HCT116 (cell line): ENCODE measurements at regions not wholly inside any gene's neighbourhood (a gene's known extent, or its start where the extent isn't known, plus 50 kb on each side); places are given as distances from the start of the nearest gene placed in this dataset.
A peak's percentile ranks its signal among the peaks of the same experiment; 100 is the strongest.

Source experiments
- ATAC-seq: fragments of 200-7000 bp; cut with Tn5 transposase; 2 replicates; pipeline ENCODE4 v1.9.1; 2020; ENCODE audit warnings: mild to moderate bottlenecking, moderate library complexity
- BruUV-seq: library from RNA; stranded (reverse); fragments of 400-500 nt; replicated peaks from 2 replicates; lab custom pipeline; 2021; lab: Mats Ljungman, UMichigan
- CTCF ChIA-PET: fragments of 300-600 bp; sonication (Branson Sonifier 250); formaldehyde crosslinking; loops from one replicate; lab custom pipeline; 2021; ENCODE audit warnings: antibody characterized with exemption; lab: Charles Lee
- POLR2A ChIA-PET: fragments of 300-600, 350-600 bp; sonication (Branson Sonifier 250); formaldehyde crosslinking; loops from one replicate; lab custom pipeline; 2021; ENCODE audit warnings: antibody characterized with exemption; lab: Charles Lee
- RAD21 ChIA-PET, 2 experiments: fragments of 300-600 bp; sonication (Branson Sonifier 250); formaldehyde crosslinking; loops; one replicate each; lab custom pipeline; 2023; ENCODE audit warnings: low total read pairs in 2 of 2; ENCODE audit not compliant: uncharacterized antibody in 2 of 2, unreplicated experiment in 2 of 2, low non-redundant PET in 1 of 2; lab: Charles Lee
- DNase-seq: peaks from one replicate; pipeline ENCODE4 v3.0.0-alpha.2; 2010; ENCODE audit warnings: low read depth, low spot score
- H2AFZ ChIP-seq: fragments of 200-600 bp; shearing (Covaris generic), sonication (generic); 2 replicates; pipeline ENCODE4 v1.6.1; 2017; ENCODE audit warnings: low read depth, mixed run types, mixed read lengths, antibody characterized with exemption, low read length; ENCODE audit not compliant: poor library complexity, severe bottlenecking
- H3K27ac ChIP-seq: 2 replicates; pipeline ENCODE4 v1.5.1; 2012; ENCODE audit warnings: low read depth, low read length
- H3K27me3 ChIP-seq: fragments of 200-600 bp; sonication (generic); 2 replicates; pipeline ENCODE4 v1.6.1; 2016; ENCODE audit warnings: mixed run types, low read length, mixed read lengths; ENCODE audit not compliant: insufficient read depth
- H3K36me3 ChIP-seq, 2 experiments: fragments of 200-500 bp in 1 of 2; fragments of 200-600 bp in 1 of 2; sonication (Bioruptor generic) in 1 of 2; sonication (generic) in 1 of 2; 2 replicates each; pipeline versions ENCODE4 v1.5.1 to v1.6.1; 2014 to 2016; ENCODE audit warnings: low read length in 2 of 2, inconsistent platforms in 1 of 2, mixed read lengths in 1 of 2, mixed run types in 1 of 2; ENCODE audit not compliant: insufficient read depth in 2 of 2, control insufficient read depth in 1 of 2
- H3K4me1 ChIP-seq, 2 experiments: fragments of 200-600 bp in 1 of 2; sonication (generic) in 1 of 2; 2 replicates each; pipeline versions ENCODE4 v1.5.1 to v1.6.1; 2012 to 2017; ENCODE audit warnings: low read length in 2 of 2, inconsistent platforms in 1 of 2, mild to moderate bottlenecking in 1 of 2, mixed read lengths in 1 of 2, mixed run types in 1 of 2, moderate library complexity in 1 of 2; ENCODE audit not compliant: insufficient read depth in 2 of 2, control insufficient read depth in 1 of 2
- H3K4me2 ChIP-seq: fragments of 200-600 bp; sonication (generic); 2 replicates; pipeline ENCODE4 v1.6.1; 2017; ENCODE audit warnings: mixed run types, low read length, mixed read lengths
- H3K4me3 ChIP-seq, 2 experiments: fragments of 200-600 bp in 1 of 2; sonication (generic) in 1 of 2; replicated peaks in 1 of 2; 2 replicates each; pipeline ENCODE4 v1.5.1; 2011 to 2016; ENCODE audit warnings: low read length in 2 of 2, control low read depth in 1 of 2, low read depth in 1 of 2, mild to moderate bottlenecking in 1 of 2, mixed read lengths in 1 of 2, mixed run types in 1 of 2
- H3K79me2 ChIP-seq: fragments of 200-600 bp; sonication (generic); 2 replicates; pipeline ENCODE4 v1.6.1; 2017; ENCODE audit warnings: mild to moderate bottlenecking, mixed run types, low read length, moderate library complexity, mixed read lengths; ENCODE audit not compliant: insufficient read depth
- H3K9ac ChIP-seq: fragments of 200-600 bp; sonication (generic); 2 replicates; pipeline ENCODE4 v1.6.1; 2016; ENCODE audit warnings: low read length, mixed read lengths
- H3K9me2 ChIP-seq: fragments of 200-600 bp; sonication (generic), shearing (Covaris generic); 2 replicates; pipeline ENCODE4 v1.6.1; 2017; ENCODE audit warnings: mixed run types, mild to moderate bottlenecking, moderate library complexity; ENCODE audit not compliant: insufficient read depth
- H3K9me3 ChIP-seq, 2 experiments: fragments of 200-500 bp in 1 of 2; fragments of 200-600 bp in 1 of 2; sonication (Bioruptor generic) in 1 of 2; sonication (generic) in 1 of 2; 2 replicates each; pipeline ENCODE4 v1.6.1; 2014 to 2017; ENCODE audit warnings: low read length in 2 of 2, mixed read lengths in 2 of 2, inconsistent platforms in 1 of 2, low read depth in 1 of 2, mild to moderate bottlenecking in 1 of 2, mixed run types in 1 of 2, moderate library complexity in 1 of 2; ENCODE audit not compliant: control insufficient read depth in 1 of 2, insufficient read depth in 1 of 2
- H4K20me1 ChIP-seq: fragments of 200-600 bp; sonication (generic), shearing (Covaris generic); 2 replicates; pipeline ENCODE4 v1.6.1; 2017; ENCODE audit warnings: mixed run types, mild to moderate bottlenecking, moderate library complexity; ENCODE audit not compliant: insufficient read depth
- CBX3 ChIP-seq: IDR thresholded peaks from 2 replicates; pipeline ENCODE4 v1.6.1; 2012; ENCODE audit warnings: low read depth
- EGR1 ChIP-seq: IDR thresholded peaks from 2 replicates; pipeline ENCODE4 v1.6.1; 2012; ENCODE audit warnings: low read depth
- EZH2 ChIP-seq: fragments of 200-600 bp; sonication (generic); IDR thresholded peaks from 2 replicates; pipeline ENCODE4 v1.6.1; 2017; ENCODE audit warnings: antibody characterized with exemption, mixed run types
- FOSL1 ChIP-seq: IDR thresholded peaks from 2 replicates; pipeline ENCODE4 v1.6.1; 2012; ENCODE audit warnings: low read depth
- POLR2A ChIP-seq: IDR thresholded peaks from 2 replicates; pipeline ENCODE4 v1.7.0; 2011; ENCODE audit warnings: borderline replicate concordance; ENCODE audit not compliant: insufficient read depth, insufficient read length; ENCODE audit errors: extremely low read depth
- POLR2AphosphoS5 ChIP-seq: IDR thresholded peaks from 2 replicates; pipeline ENCODE4 v1.6.1; 2011; ENCODE audit warnings: mild to moderate bottlenecking, low read depth, low read length, moderate library complexity
- RAD21 ChIP-seq: IDR thresholded peaks from 2 replicates; pipeline ENCODE4 v1.6.1; 2012; ENCODE audit warnings: low read depth, mild to moderate bottlenecking
- SRF ChIP-seq: IDR thresholded peaks from 2 replicates; pipeline ENCODE4 v1.6.1; 2012; ENCODE audit warnings: low read depth
- TCF7L2 ChIP-seq: IDR thresholded peaks from 2 replicates; pipeline ENCODE4 v1.7.0; 2011; ENCODE audit warnings: borderline replicate concordance, inconsistent platforms; ENCODE audit not compliant: insufficient read depth, insufficient read length; ENCODE audit errors: extremely low read depth
- YY1 ChIP-seq: IDR thresholded peaks from 2 replicates; pipeline ENCODE4 v1.6.1; 2011; ENCODE audit warnings: low read length, low read depth, moderate library complexity, mild to moderate bottlenecking; ENCODE audit not compliant: insufficient replicate concordance; ENCODE audit errors: extremely low read depth
- ZFX ChIP-seq: fragments of 450-650 bp; IDR thresholded peaks from 2 replicates; pipeline ENCODE4 v1.6.1; 2017
- ZNF274 ChIP-seq: fragments of 200-500 bp; sonication (Bioruptor generic); IDR thresholded peaks from 2 replicates; pipeline ENCODE4 v1.6.1; 2014; ENCODE audit warnings: mild to moderate bottlenecking, low read depth, low read length, inconsistent platforms
- intact Hi-C: fragments of 100-400 bp; cut with micrococcal nuclease; formaldehyde crosslinking; loops from 2 replicates; pipeline ENCODE4 v1.10.0; 2022
- TF ChIP-seq, protein P1 (sequence below), 3 experiments: fragments of 200-600 bp in 1 of 3; sonication (generic) in 1 of 3; IDR thresholded peaks in 2 of 3; conservative IDR thresholded peaks in 1 of 3; 2 replicates each; pipeline ENCODE4 v1.5.1; 2012 to 2017; ENCODE audit warnings: low read depth in 2 of 3, low read length in 2 of 3, antibody characterized with exemption in 1 of 3, borderline replicate concordance in 1 of 3, control low read depth in 1 of 3, mild to moderate bottlenecking in 1 of 3, mixed read lengths in 1 of 3, mixed run types in 1 of 3, moderate library complexity in 1 of 3; ENCODE audit not compliant: insufficient read depth in 1 of 3
- TF ChIP-seq, protein P2 (sequence below): IDR thresholded peaks from 2 replicates; pipeline ENCODE4 v1.6.1; 2011; ENCODE audit warnings: mild to moderate bottlenecking, low read length, moderate library complexity; ENCODE audit not compliant: insufficient replicate concordance; ENCODE audit errors: extremely low read depth
- TF ChIP-seq, protein P3 (sequence below): IDR thresholded peaks from 2 replicates; pipeline ENCODE4 v1.6.1; 2012

DNA sequence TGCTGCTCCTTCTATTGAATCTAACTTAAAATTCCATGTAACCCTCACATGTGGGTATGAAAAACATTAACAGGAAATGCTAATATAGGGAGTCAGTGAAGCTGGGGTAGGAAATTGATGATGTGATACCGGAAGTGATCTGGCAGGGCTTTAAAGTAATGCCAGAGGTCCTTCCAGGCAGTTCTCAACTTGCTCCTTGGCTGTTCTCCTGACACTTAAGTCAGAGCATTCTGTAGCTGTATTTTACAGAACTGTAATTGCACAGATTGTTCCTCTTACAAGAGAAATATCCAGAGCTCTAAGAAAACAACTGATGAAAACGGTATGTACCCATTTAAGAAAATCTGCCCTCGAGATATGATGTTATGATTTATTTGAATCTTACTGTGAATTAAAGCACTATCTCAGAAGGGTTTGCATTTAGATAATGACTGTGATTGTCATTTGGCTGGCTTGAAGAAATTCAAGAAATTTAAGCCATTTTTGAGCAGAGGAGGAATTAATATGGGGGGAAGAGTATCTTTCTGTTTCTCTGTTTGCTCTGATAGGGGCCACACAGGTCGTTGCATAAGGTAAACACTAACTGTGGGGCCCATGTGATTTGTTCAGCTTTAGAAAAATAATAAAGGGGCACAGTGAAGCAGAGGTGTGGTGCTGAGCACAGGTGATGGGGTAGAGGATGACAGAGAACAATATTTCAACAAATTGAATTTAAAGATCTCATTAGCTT, 88.4 kb downstream of the BBS10 start:
- peak overlapping the region; percentile 32 for H2AFZ ChIP-seq
- H3K9ac ChIP-seq, result no peak overlapping the region
- no peak overlapping the region for H3K27ac ChIP-seq
- H3K27me3 ChIP-seq, result no peaks in the 10 kb centered on the region
- ChIA-PET POLR2A (no interaction called here), CTCF (no interaction called here)
- intact Hi-C loops, result no loop called here
- TF ChIP-seq YY1 (no peak), CBX3 (no peak), EGR1 (no peak), POLR2AphosphoS5 (no peak), ZFX (no peak), ZNF274 (no peak), RAD21 (no peak), SRF (no peak), EZH2 (no peak), FOSL1 (no peak), TCF7L2 (no peak), POLR2A (no peak)
- TF ChIP-seq, protein P1, sequence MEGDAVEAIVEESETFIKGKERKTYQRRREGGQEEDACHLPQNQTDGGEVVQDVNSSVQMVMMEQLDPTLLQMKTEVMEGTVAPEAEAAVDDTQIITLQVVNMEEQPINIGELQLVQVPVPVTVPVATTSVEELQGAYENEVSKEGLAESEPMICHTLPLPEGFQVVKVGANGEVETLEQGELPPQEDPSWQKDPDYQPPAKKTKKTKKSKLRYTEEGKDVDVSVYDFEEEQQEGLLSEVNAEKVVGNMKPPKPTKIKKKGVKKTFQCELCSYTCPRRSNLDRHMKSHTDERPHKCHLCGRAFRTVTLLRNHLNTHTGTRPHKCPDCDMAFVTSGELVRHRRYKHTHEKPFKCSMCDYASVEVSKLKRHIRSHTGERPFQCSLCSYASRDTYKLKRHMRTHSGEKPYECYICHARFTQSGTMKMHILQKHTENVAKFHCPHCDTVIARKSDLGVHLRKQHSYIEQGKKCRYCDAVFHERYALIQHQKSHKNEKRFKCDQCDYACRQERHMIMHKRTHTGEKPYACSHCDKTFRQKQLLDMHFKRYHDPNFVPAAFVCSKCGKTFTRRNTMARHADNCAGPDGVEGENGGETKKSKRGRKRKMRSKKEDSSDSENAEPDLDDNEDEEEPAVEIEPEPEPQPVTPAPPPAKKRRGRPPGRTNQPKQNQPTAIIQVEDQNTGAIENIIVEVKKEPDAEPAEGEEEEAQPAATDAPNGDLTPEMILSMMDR (IDR thresholded peaks at IDR 0.05 in 2 of 3, conservative IDR thresholded peaks at IDR 0.05 in 1 of 3; ENCODE audit: borderline replicate concordance in 1 of 3, insufficient read depth in 1 of 3, low read depth in 2 of 3, low read length in 2 of 3), result no peak
- TF ChIP-seq, protein P2, sequence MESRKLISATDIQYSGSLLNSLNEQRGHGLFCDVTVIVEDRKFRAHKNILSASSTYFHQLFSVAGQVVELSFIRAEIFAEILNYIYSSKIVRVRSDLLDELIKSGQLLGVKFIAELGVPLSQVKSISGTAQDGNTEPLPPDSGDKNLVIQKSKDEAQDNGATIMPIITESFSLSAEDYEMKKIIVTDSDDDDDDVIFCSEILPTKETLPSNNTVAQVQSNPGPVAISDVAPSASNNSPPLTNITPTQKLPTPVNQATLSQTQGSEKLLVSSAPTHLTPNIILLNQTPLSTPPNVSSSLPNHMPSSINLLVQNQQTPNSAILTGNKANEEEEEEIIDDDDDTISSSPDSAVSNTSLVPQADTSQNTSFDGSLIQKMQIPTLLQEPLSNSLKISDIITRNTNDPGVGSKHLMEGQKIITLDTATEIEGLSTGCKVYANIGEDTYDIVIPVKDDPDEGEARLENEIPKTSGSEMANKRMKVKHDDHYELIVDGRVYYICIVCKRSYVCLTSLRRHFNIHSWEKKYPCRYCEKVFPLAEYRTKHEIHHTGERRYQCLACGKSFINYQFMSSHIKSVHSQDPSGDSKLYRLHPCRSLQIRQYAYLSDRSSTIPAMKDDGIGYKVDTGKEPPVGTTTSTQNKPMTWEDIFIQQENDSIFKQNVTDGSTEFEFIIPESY, result no peak
- TF ChIP-seq, protein P3, sequence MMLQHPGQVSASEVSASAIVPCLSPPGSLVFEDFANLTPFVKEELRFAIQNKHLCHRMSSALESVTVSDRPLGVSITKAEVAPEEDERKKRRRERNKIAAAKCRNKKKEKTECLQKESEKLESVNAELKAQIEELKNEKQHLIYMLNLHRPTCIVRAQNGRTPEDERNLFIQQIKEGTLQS, result no peak
- TF ChIP-seq, all 23 proteins: peak for 0
- RAD21 ChIA-PET, result no interaction called here
- H3K9me2 ChIP-seq, result no peaks in the 10 kb centered on the region
- H3K4me1 ChIP-seq, result no peaks in the 10 kb centered on the region; a peak in 1 of 4 replicates
- no peaks in the 10 kb centered on the region for H4K20me1 ChIP-seq
- no peak for ATAC-seq
- DNase-seq, result no peak
- BruUV-seq, result no TSS peak
- no peaks in the 10 kb centered on the region for H3K9me3 ChIP-seq
- H3K4me3 ChIP-seq, result no peak overlapping the region
- 0 out of 2 replicates have a peak overlapping the region, but pooled peaks have one; percentile 2 for H3K4me2 ChIP-seq
- H3K79me2 ChIP-seq, result no peaks in the 10 kb centered on the region
- H3K36me3 ChIP-seq, result no peaks in the 10 kb centered on the region
